ENCODE measurements at regions not wholly inside any gene's neighbourhood (a gene's known extent, or its start where the extent isn't known, plus 50 kb on each side); places are given as distances from the start of the nearest gene placed in this dataset.

- no TSS peak for BruUV-seq (replicated peaks)
- intact Hi-C loops (cut with micrococcal nuclease; ENCODE audit: unreplicated experiment), result no loop called here
- POLR2A ChIA-PET (ENCODE audit: low non-redundant PET), result no interaction called here
- Histone ChIP-seq H3K27ac (ENCODE audit: low read depth, low read length, poor library complexity, severe bottlenecking) (no peak overlapping the region), H3K36me3 (ENCODE audit: insufficient read depth, low read length, poor library complexity, severe bottlenecking) (no peaks in the 10 kb centered on the region), H3K27me3 (replicated peaks; ENCODE audit: insufficient read depth, low read depth, low read length, poor library complexity) (no peaks in the 10 kb centered on the region), H3K9me3 (ENCODE audit: low read depth, low read length, poor library complexity, severe bottlenecking) (no peaks in the 10 kb centered on the region), H3K4me3 (ENCODE audit: low read depth, low read length, poor library complexity, severe bottlenecking) (no peak overlapping the region), H3K4me1 (ENCODE audit: insufficient read depth, low read length, poor library complexity, severe bottlenecking) (no peaks in the 10 kb centered on the region)
- CTCF ChIA-PET, result no interaction called here
- TF ChIP-seq, protein P1, sequence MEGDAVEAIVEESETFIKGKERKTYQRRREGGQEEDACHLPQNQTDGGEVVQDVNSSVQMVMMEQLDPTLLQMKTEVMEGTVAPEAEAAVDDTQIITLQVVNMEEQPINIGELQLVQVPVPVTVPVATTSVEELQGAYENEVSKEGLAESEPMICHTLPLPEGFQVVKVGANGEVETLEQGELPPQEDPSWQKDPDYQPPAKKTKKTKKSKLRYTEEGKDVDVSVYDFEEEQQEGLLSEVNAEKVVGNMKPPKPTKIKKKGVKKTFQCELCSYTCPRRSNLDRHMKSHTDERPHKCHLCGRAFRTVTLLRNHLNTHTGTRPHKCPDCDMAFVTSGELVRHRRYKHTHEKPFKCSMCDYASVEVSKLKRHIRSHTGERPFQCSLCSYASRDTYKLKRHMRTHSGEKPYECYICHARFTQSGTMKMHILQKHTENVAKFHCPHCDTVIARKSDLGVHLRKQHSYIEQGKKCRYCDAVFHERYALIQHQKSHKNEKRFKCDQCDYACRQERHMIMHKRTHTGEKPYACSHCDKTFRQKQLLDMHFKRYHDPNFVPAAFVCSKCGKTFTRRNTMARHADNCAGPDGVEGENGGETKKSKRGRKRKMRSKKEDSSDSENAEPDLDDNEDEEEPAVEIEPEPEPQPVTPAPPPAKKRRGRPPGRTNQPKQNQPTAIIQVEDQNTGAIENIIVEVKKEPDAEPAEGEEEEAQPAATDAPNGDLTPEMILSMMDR (conservative IDR thresholded peaks at IDR 0.05; ENCODE audit: low read depth, low read length), result no peak
- no peak for TF ChIP-seq EZH2 (IDR thresholded peaks at IDR 0.05; ENCODE audit: borderline replicate concordance, low read depth, low read length, poor library complexity, severe bottlenecking)
- no peak for DNase-seq (ENCODE audit: low spot score)
These were observed 129.8 kb downstream of the KCTD12 start for GRCh38 chr13:76756451-76756850.

GRCh38 chr13:76754414-76754813, 131.8 kb downstream of the KCTD12 start:
- DNase-seq (ENCODE audit: low spot score), result peak; percentile 29
- no TSS peak for BruUV-seq (replicated peaks)
- ChIA-PET CTCF (no interaction called here), POLR2A (ENCODE audit: low non-redundant PET) (interaction anchor here (0.7 kb wide), 1 partner anchor 97 kb away, joined by 4 read pairs; no protein-coding TSS in a partner anchor)
- Histone ChIP-seq H3K4me3 (ENCODE audit: low read depth, low read length, poor library complexity, severe bottlenecking) (no peak overlapping the region), H3K4me1 (ENCODE audit: insufficient read depth, low read length, poor library complexity, severe bottlenecking) (no peaks in the 10 kb centered on the region), H3K36me3 (ENCODE audit: insufficient read depth, low read length, poor library complexity, severe bottlenecking) (no peaks in the 10 kb centered on the region), H3K27me3 (replicated peaks; ENCODE audit: insufficient read depth, low read depth, low read length, poor library complexity) (no peaks in the 10 kb centered on the region), H3K9me3 (ENCODE audit: low read depth, low read length, poor library complexity, severe bottlenecking) (no peaks in the 10 kb centered on the region), H3K27ac (ENCODE audit: low read depth, low read length, poor library complexity, severe bottlenecking) (no peak overlapping the region)
- intact Hi-C loops (cut with micrococcal nuclease; ENCODE audit: unreplicated experiment), result no loop called here
- no peak for TF ChIP-seq EZH2 (IDR thresholded peaks at IDR 0.05; ENCODE audit: borderline replicate concordance, low read depth, low read length, poor library complexity, severe bottlenecking)
- TF ChIP-seq, protein P1 (conservative IDR thresholded peaks at IDR 0.05; ENCODE audit: low read depth, low read length), result no peak

- H3K4me3 ChIP-seq (ENCODE audit: low read depth, low read length, poor library complexity, severe bottlenecking), result no peak overlapping the region
- intact Hi-C loops (cut with micrococcal nuclease; ENCODE audit: unreplicated experiment), result no loop called here
- H3K4me1 ChIP-seq (ENCODE audit: insufficient read depth, low read length, poor library complexity, severe bottlenecking), result no peaks in the 10 kb centered on the region
- TF ChIP-seq, protein P1 (conservative IDR thresholded peaks at IDR 0.05; ENCODE audit: low read depth, low read length), result no peak
- TF ChIP-seq EZH2 (IDR thresholded peaks at IDR 0.05; ENCODE audit: borderline replicate concordance, low read depth, low read length, poor library complexity, severe bottlenecking), result no peak
- BruUV-seq (replicated peaks), result no TSS peak
- no peak overlapping the region for H3K27ac ChIP-seq (ENCODE audit: low read depth, low read length, poor library complexity, severe bottlenecking)
- CTCF ChIA-PET, result no interaction called here
- no peaks in the 10 kb centered on the region for H3K36me3 ChIP-seq (ENCODE audit: insufficient read depth, low read length, poor library complexity, severe bottlenecking)
- no peaks in the 10 kb centered on the region for H3K27me3 ChIP-seq (replicated peaks; ENCODE audit: insufficient read depth, low read depth, low read length, poor library complexity)
- POLR2A ChIA-PET (ENCODE audit: low non-redundant PET), result no interaction called here
- H3K9me3 ChIP-seq (ENCODE audit: low read depth, low read length, poor library complexity, severe bottlenecking), result no peaks in the 10 kb centered on the region
- no peak for DNase-seq (ENCODE audit: low spot score)
These were observed 134.9 kb downstream of the KCTD12 start for GRCh38 chr13:76751278-76751677.

Data from A673 (cell line).